ENCODE measurements at regions not wholly inside any gene's neighbourhood (a gene's known extent, or its start where the extent isn't known, plus 50 kb on each side); places are given as distances from the start of the nearest gene placed in this dataset.
"Not testable (repeated sequence)": the region's sequence is repeated elsewhere in the genome, so short reads cannot be mapped to it uniquely, and the experiment has no call there.

GRCh38 chr3:137854533-137855261 is 90.6 kb downstream of the SOX14 start:
- no peak overlapping the region for H3K4me3 ChIP-seq
- no peak overlapping the region for H3K9ac ChIP-seq (ENCODE audit: low read depth in 2 of 2, low read length in 2 of 2)
- no peak for TF ChIP-seq CTCF (IDR thresholded peaks at IDR 0.05)
- H3K27me3 ChIP-seq = no peaks in the 10 kb centered on the region
- no peaks in the 10 kb centered on the region for H3K9me3 ChIP-seq
- no peaks in the 10 kb centered on the region for H3K36me3 ChIP-seq
- intact Hi-C loops (cut with DNase I) = no loop called here
- DNase-seq = no peak
- no peaks in the 10 kb centered on the region for H3K4me1 ChIP-seq
- no peak overlapping the region for H3K27ac ChIP-seq

GRCh38 chr3:137866001-137866400 is 101.9 kb downstream of the SOX14 start:
- TF ChIP-seq CTCF (IDR thresholded peaks at IDR 0.05) = no peak
- H3K4me3 ChIP-seq = no peak overlapping the region
- H3K27ac ChIP-seq = no peak overlapping the region
- no peaks in the 10 kb centered on the region for H3K36me3 ChIP-seq
- DNase-seq = no peak
- H3K9me3 ChIP-seq = no peaks in the 10 kb centered on the region
- no peaks in the 10 kb centered on the region for H3K4me1 ChIP-seq
- intact Hi-C loops (cut with DNase I) = no loop called here
- H3K9ac ChIP-seq (ENCODE audit: low read depth in 2 of 2, low read length in 2 of 2) = no peak overlapping the region
- H3K27me3 ChIP-seq = no peaks in the 10 kb centered on the region

- Histone ChIP-seq H3K9ac (ENCODE audit: low read depth in 2 of 2, low read length in 2 of 2) (no peak overlapping the region), H3K36me3 (no peaks in the 10 kb centered on the region), H3K27me3 (no peaks in the 10 kb centered on the region), H3K9me3 (no peaks in the 10 kb centered on the region), H3K4me3 (no peak overlapping the region), H3K4me1 (no peaks in the 10 kb centered on the region), H3K27ac (no peak overlapping the region)
- no peak for DNase-seq
- TF ChIP-seq CTCF (IDR thresholded peaks at IDR 0.05) = no peak
- intact Hi-C loops (cut with DNase I) = no loop called here
These were observed 102.8 kb downstream of the SOX14 start for GRCh38 chr3:137866933-137867332.

- no peaks in the 10 kb centered on the region for H3K9me3 ChIP-seq
- H3K9ac ChIP-seq (ENCODE audit: low read depth in 2 of 2, low read length in 2 of 2) = no peak overlapping the region
- no peak overlapping the region for H3K27ac ChIP-seq
- H3K4me3 ChIP-seq = no peak overlapping the region
- DNase-seq = no peak
- no peaks in the 10 kb centered on the region for H3K36me3 ChIP-seq
- H3K27me3 ChIP-seq = no peaks in the 10 kb centered on the region
- no peaks in the 10 kb centered on the region for H3K4me1 ChIP-seq
- no peak for TF ChIP-seq CTCF (IDR thresholded peaks at IDR 0.05)
- intact Hi-C loops (cut with DNase I) = no loop called here
These were observed 103.5 kb downstream of the SOX14 start for GRCh38 chr3:137867611-137868010.

- H3K9ac ChIP-seq (ENCODE audit: low read depth in 2 of 2, low read length in 2 of 2) = no peak overlapping the region
- no peaks in the 10 kb centered on the region for H3K4me1 ChIP-seq
- no peak overlapping the region for H3K4me3 ChIP-seq
- no peak overlapping the region for H3K27ac ChIP-seq
- no peaks in the 10 kb centered on the region for H3K27me3 ChIP-seq
- intact Hi-C loops (cut with DNase I) = no loop called here
- no peak for TF ChIP-seq CTCF (IDR thresholded peaks at IDR 0.05)
- H3K36me3 ChIP-seq = no peaks in the 10 kb centered on the region
- no peaks in the 10 kb centered on the region for H3K9me3 ChIP-seq
- DNase-seq = no peak
These were observed 104.9 kb downstream of the SOX14 start for GRCh38 chr3:137869022-137869421.

GRCh38 chr3:137872589-137872988 is 108.5 kb downstream of the SOX14 start:
- H3K36me3 ChIP-seq; H3K27ac ChIP-seq; H3K9ac ChIP-seq (ENCODE audit: low read depth in 2 of 2, low read length in 2 of 2); H3K27me3 ChIP-seq; intact Hi-C loops (cut with DNase I); H3K9me3 ChIP-seq; H3K4me1 ChIP-seq; H3K4me3 ChIP-seq; DNase-seq: not testable (repeated sequence)

GRCh38 chr3:137896842-137897241 is 113.1 kb upstream of the CLDN18 start:
- intact Hi-C loops (cut with DNase I); H3K4me3 ChIP-seq; H3K9ac ChIP-seq (ENCODE audit: low read depth in 2 of 2, low read length in 2 of 2); H3K27ac ChIP-seq; H3K9me3 ChIP-seq; H3K4me1 ChIP-seq; H3K27me3 ChIP-seq; DNase-seq; H3K36me3 ChIP-seq: not testable (repeated sequence)

Data from colonic mucosa (tissue), 4 donors.